ENCODE measurements at regions not wholly inside any gene's neighbourhood (a gene's known extent, or its start where the extent isn't known, plus 50 kb on each side); places are given as distances from the start of the nearest gene placed in this dataset.

DNA sequence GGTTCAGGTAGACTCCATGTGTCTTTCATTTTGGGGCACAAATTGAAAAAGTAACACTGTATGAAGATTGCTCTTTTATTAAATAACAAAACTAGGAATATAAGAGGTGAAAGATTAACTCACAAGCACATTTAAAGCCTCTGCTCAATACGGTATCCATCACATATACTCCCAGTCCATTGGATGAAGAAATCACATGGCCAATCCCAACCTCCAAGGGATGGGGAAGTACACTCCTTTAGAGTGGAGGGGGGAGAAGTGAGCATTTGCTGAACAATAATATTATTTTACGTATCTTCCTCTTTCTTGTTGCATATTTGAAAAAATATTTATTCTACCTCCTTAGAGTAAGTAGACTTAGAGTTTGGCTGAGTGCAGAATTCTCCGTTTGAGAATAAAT lies 316.5 kb downstream of the LMX1A start:
- no peak overlapping the region for H3K4me3 ChIP-seq (replicated peaks; ENCODE audit: low read depth, low read length)
- TF ChIP-seq, protein P1, sequence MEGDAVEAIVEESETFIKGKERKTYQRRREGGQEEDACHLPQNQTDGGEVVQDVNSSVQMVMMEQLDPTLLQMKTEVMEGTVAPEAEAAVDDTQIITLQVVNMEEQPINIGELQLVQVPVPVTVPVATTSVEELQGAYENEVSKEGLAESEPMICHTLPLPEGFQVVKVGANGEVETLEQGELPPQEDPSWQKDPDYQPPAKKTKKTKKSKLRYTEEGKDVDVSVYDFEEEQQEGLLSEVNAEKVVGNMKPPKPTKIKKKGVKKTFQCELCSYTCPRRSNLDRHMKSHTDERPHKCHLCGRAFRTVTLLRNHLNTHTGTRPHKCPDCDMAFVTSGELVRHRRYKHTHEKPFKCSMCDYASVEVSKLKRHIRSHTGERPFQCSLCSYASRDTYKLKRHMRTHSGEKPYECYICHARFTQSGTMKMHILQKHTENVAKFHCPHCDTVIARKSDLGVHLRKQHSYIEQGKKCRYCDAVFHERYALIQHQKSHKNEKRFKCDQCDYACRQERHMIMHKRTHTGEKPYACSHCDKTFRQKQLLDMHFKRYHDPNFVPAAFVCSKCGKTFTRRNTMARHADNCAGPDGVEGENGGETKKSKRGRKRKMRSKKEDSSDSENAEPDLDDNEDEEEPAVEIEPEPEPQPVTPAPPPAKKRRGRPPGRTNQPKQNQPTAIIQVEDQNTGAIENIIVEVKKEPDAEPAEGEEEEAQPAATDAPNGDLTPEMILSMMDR (IDR thresholded peaks at IDR 0.05; ENCODE audit: insufficient read depth, low read length, poor library complexity, severe bottlenecking): no peak
- no peaks in the 10 kb centered on the region for H3K36me3 ChIP-seq (ENCODE audit: control insufficient read depth, insufficient read depth, low read length)
- H3K27me3 ChIP-seq (replicated peaks; ENCODE audit: control insufficient read depth, insufficient read depth, low read length): no peaks in the 10 kb centered on the region
- DNase-seq (ENCODE audit: extremely low read depth, insufficient read length): no peak

GRCh38 chr1:165036403-165036802 lies 320.1 kb downstream of the LMX1A start:
- H3K36me3 ChIP-seq (ENCODE audit: control insufficient read depth, insufficient read depth, low read length): no peaks in the 10 kb centered on the region
- H3K27me3 ChIP-seq (replicated peaks; ENCODE audit: control insufficient read depth, insufficient read depth, low read length): no peaks in the 10 kb centered on the region
- H3K4me3 ChIP-seq (replicated peaks; ENCODE audit: low read depth, low read length): no peak overlapping the region
- DNase-seq (ENCODE audit: extremely low read depth, insufficient read length): no peak
- TF ChIP-seq, protein P1 (IDR thresholded peaks at IDR 0.05; ENCODE audit: insufficient read depth, low read length, poor library complexity, severe bottlenecking): no peak

DNA sequence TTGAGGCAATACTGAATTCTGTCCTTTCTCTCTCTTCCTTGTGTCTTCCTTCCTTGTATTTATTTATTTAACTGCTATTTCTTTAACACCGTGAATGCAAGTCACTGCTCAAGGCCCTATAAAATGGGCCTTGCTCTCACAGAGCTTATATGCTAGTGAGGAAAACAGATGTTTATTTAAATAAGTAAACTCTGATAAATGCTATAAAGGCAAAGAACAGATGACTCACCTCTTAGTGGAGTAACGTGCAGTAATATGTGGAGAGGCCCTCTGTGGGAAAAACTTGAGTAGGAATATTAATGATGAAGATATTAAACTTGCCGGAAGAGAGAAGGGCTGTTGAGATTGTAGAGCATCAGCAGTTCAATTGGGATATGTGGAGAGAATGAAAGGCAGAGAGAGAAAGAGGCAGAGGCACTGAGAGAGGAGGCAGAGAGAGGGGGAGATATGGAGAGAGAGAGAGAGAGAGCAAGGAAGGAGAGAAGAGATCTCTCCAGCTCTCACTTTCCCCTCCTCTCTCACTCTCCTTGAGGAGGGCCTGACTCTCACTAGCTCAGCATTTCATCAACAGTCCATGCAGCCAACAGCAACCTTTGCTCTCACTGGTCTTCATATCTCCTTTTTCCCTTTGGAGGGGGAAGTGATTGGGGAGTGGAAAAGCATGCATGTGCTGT lies 322.2 kb downstream of the LMX1A start:
- TF ChIP-seq, protein P1 (IDR thresholded peaks at IDR 0.05; ENCODE audit: insufficient read depth, low read length, poor library complexity, severe bottlenecking): no peak
- no peak for DNase-seq (ENCODE audit: extremely low read depth, insufficient read length)

DNA sequence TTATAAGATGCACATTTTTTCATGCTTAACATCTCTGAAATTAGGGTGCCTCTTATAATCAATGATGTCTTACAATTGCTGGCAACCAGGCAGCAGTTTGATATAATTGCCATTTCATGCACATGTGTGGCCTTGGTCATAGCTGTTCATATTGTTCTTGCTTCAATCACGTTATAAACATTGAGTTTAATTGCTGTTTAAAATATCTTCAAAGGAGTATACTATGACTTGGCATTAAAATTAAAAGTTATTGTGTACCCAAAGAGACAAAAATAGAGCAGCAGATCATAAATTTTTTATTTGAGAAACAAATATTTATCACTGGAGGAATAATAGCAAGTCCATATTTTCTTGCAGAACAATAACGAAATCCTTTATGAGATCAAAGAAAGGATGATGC lies 325.5 kb downstream of the LMX1A start:
- TF ChIP-seq, protein P1 (IDR thresholded peaks at IDR 0.05; ENCODE audit: insufficient read depth, low read length, poor library complexity, severe bottlenecking): no peak
- Histone ChIP-seq H3K36me3 (ENCODE audit: control insufficient read depth, insufficient read depth, low read length) (no peaks in the 10 kb centered on the region), H3K4me3 (replicated peaks; ENCODE audit: low read depth, low read length) (no peak overlapping the region), H3K27me3 (replicated peaks; ENCODE audit: control insufficient read depth, insufficient read depth, low read length) (no peaks in the 10 kb centered on the region)
- DNase-seq (ENCODE audit: extremely low read depth, insufficient read length): no peak

More for the DNA sequence above, 322.2 kb downstream of the LMX1A start:
- Histone ChIP-seq H3K27me3 (replicated peaks; ENCODE audit: control insufficient read depth, insufficient read depth, low read length) (no peaks in the 10 kb centered on the region), H3K4me3 (replicated peaks; ENCODE audit: low read depth, low read length) (no peak overlapping the region), H3K36me3 (ENCODE audit: control insufficient read depth, insufficient read depth, low read length) (no peaks in the 10 kb centered on the region)

GRCh38 chr1:165025805-165026204 lies 330.7 kb downstream of the LMX1A start:
- Histone ChIP-seq H3K27me3 (replicated peaks; ENCODE audit: control insufficient read depth, insufficient read depth, low read length) (no peaks in the 10 kb centered on the region), H3K4me3 (replicated peaks; ENCODE audit: low read depth, low read length) (no peak overlapping the region), H3K36me3 (ENCODE audit: control insufficient read depth, insufficient read depth, low read length) (no peaks in the 10 kb centered on the region)
- TF ChIP-seq, protein P1 (IDR thresholded peaks at IDR 0.05; ENCODE audit: insufficient read depth, low read length, poor library complexity, severe bottlenecking): no peak
- no peak for DNase-seq (ENCODE audit: extremely low read depth, insufficient read length)

DNA sequence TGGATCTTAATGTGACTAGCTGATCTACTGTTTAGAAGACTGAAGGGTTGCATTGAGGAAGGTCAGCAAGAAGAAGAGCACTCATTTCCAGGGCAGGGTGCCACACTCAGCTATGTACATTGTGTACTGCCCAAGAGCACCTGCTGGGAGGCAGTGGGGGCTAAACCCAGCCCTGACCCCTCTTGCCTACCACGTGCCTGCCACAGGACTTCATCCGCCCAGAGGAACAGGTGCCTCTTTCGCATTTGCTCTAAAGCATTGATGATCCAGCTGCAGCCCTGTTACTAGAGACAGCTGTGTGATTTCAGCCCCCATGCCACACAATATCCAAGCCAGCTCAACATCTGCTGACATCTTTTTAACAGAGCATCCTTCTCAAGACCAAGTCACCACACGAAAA lies 341.8 kb downstream of the LMX1A start:
- TF ChIP-seq, protein P1 (IDR thresholded peaks at IDR 0.05; ENCODE audit: insufficient read depth, low read length, poor library complexity, severe bottlenecking): no peak
- Histone ChIP-seq H3K4me3 (replicated peaks; ENCODE audit: low read depth, low read length) (no peak overlapping the region), H3K27me3 (replicated peaks; ENCODE audit: control insufficient read depth, insufficient read depth, low read length) (no peaks in the 10 kb centered on the region), H3K36me3 (ENCODE audit: control insufficient read depth, insufficient read depth, low read length) (no peaks in the 10 kb centered on the region)
- no peak for DNase-seq (ENCODE audit: extremely low read depth, insufficient read length)

All from GM06990 (cell line).